ENCODE measurements at regions not wholly inside any gene's neighbourhood (a gene's known extent, or its start where the extent isn't known, plus 50 kb on each side); places are given as distances from the start of the nearest gene placed in this dataset.
"Not testable (repeated sequence)": the region's sequence is repeated elsewhere in the genome, so short reads cannot be mapped to it uniquely, and the experiment has no call there.

- DNase-seq: no peak
Observed at GRCh38 chr2:161036926-161037325, 123.3 kb upstream of the TANK start.

- no peak for DNase-seq
Observed at GRCh38 chr2:161039071-161039470, 121.2 kb upstream of the TANK start.

- DNase-seq: no peak
Observed at GRCh38 chr2:161041356-161041755, 118.9 kb upstream of the TANK start.

GRCh38 chr2:161042990-161043625 is 117.1 kb upstream of the TANK start:
- DNase-seq: no peak

GRCh38 chr2:161044095-161044865 is 115.9 kb upstream of the TANK start:
- no peak for DNase-seq

GRCh38 chr2:161044921-161045320 is 115.3 kb upstream of the TANK start:
- no peak for DNase-seq

GRCh38 chr2:161045726-161046125 is 114.5 kb upstream of the TANK start:
- DNase-seq: no peak

- DNase-seq: no peak
Observed at GRCh38 chr2:161046876-161047275, 113.4 kb upstream of the TANK start.

- DNase-seq: no peak
Observed at GRCh38 chr2:161048317-161048716, 111.9 kb upstream of the TANK start.

- DNase-seq: no peak
Observed at GRCh38 chr2:161049559-161049958, 110.7 kb upstream of the TANK start.

- DNase-seq: no peak
Observed at GRCh38 chr2:161052214-161052613, 108.0 kb upstream of the TANK start.

- DNase-seq: no peak
Observed at GRCh38 chr2:161055289-161055688, 104.9 kb upstream of the TANK start.

GRCh38 chr2:161059388-161059787 is 100.8 kb upstream of the TANK start:
- no peak for DNase-seq

GRCh38 chr2:161061786-161062185 is 98.4 kb upstream of the TANK start:
- no peak for DNase-seq

- peak; percentile 78 for DNase-seq
Observed at GRCh38 chr2:161063157-161063945, 96.9 kb upstream of the TANK start.

GRCh38 chr2:161063946-161064306 is 96.3 kb upstream of the TANK start:
- DNase-seq: no peak

- DNase-seq: no peak
Observed at GRCh38 chr2:161067846-161068350, 92.3 kb upstream of the TANK start.

GRCh38 chr2:161068670-161069069 is 91.6 kb upstream of the TANK start:
- no peak for DNase-seq

- no peak for DNase-seq
Observed at GRCh38 chr2:161070693-161071479, 89.3 kb upstream of the TANK start.

- not testable (repeated sequence) for DNase-seq
Observed at GRCh38 chr2:161072436-161072835, 87.8 kb upstream of the TANK start.

- no peak for DNase-seq
Observed at GRCh38 chr2:161075701-161076100, 84.5 kb upstream of the TANK start.

GRCh38 chr2:161076936-161077335 is 83.3 kb upstream of the TANK start:
- DNase-seq: no peak

Data from right forelimb (tissue), 1 donor.